GM12891 (cell line): ENCODE measurements at regions not wholly inside any gene's neighbourhood (a gene's known extent, or its start where the extent isn't known, plus 50 kb on each side); places are given as distances from the start of the nearest gene placed in this dataset.

Experiments
- DNase-seq: peaks from one replicate; pipeline ENCODE4 v3.0.0; 2011; ENCODE audit warnings: low spot score; ENCODE audit not compliant: insufficient read length
- FAIRE-seq: peaks from 2 replicates; lab custom pipeline; 2011; peaks lifted over from hg19 to GRCh38; lab: Jason Lieb, UNC
- PAX5 ChIP-seq: IDR thresholded peaks from 2 replicates; pipeline ENCODE4 v1.6.1; 2011; ENCODE audit warnings: low read length, moderate library complexity, mild to moderate bottlenecking; ENCODE audit not compliant: insufficient read depth, severe bottlenecking
- POLR2A ChIP-seq: IDR thresholded peaks from 2 replicates; pipeline ENCODE4 v1.6.1; 2011; ENCODE audit warnings: low read depth, low read length, control low read depth
- POLR2AphosphoS5 ChIP-seq: IDR thresholded peaks from 2 replicates; pipeline ENCODE4 v1.6.1; 2011; ENCODE audit warnings: low read depth, low read length, control low read depth
- POU2F2 ChIP-seq: IDR thresholded peaks from 2 replicates; pipeline ENCODE4 v1.6.1; 2011; ENCODE audit warnings: low read depth, mild to moderate bottlenecking, control low read depth, low read length, moderate library complexity
- SPI1 ChIP-seq: IDR thresholded peaks from 2 replicates; pipeline ENCODE4 v1.6.1; 2011; ENCODE audit warnings: low read depth, low read length, control low read depth
- TAF1 ChIP-seq: IDR thresholded peaks from 2 replicates; pipeline ENCODE4 v1.6.1; 2011; ENCODE audit warnings: low read depth, low read length, control low read depth

- TF ChIP-seq POLR2A (no peak), TAF1 (no peak), SPI1 (peak; percentile 57; the same call in 1 of the 2 replicates), POLR2AphosphoS5 (no peak), POU2F2 (no peak), PAX5 (no peak)
- no peak for DNase-seq
- FAIRE-seq = no peak
These were observed 54.2 kb downstream of the FOXI1 start for GRCh38 chr5:170159947-170160346.

GRCh38 chr5:170161069-170161468, 55.4 kb downstream of the FOXI1 start:
- DNase-seq (no peak), FAIRE-seq (peak; percentile 75)
- TF ChIP-seq SPI1 (peak; percentile 78), PAX5 (no peak), POLR2A (no peak), POLR2AphosphoS5 (no peak), POU2F2 (no peak), TAF1 (no peak)

GRCh38 chr5:170162631-170163321, 57.1 kb downstream of the FOXI1 start:
- FAIRE-seq = no peak

GRCh38 chr5:170164087-170164486, 58.4 kb downstream of the FOXI1 start:
- TF ChIP-seq PAX5 (no peak), POLR2AphosphoS5 (no peak), SPI1 (no peak), TAF1 (no peak), POLR2A (no peak), POU2F2 (no peak)
- no peak for DNase-seq
- no peak for FAIRE-seq

More at GRCh38 chr5:170162631-170163321, 57.1 kb downstream of the FOXI1 start:
- TF ChIP-seq POLR2A = no peak
- TF ChIP-seq PAX5 = no peak
- DNase-seq = no peak

- TF ChIP-seq POLR2A = no peak
- TF ChIP-seq SPI1 = no peak
- no peak for FAIRE-seq
- DNase-seq = no peak
These were observed 59.2 kb downstream of the FOXI1 start for GRCh38 chr5:170164921-170165320.

- TF ChIP-seq POLR2AphosphoS5 = no peak
- no peak for TF ChIP-seq PAX5
- no peak for TF ChIP-seq POLR2A
- no peak for TF ChIP-seq TAF1
- no peak for TF ChIP-seq SPI1
- no peak for TF ChIP-seq POU2F2
- DNase-seq (no peak), FAIRE-seq (no peak)
These were observed 60.4 kb downstream of the FOXI1 start for GRCh38 chr5:170166101-170166500.

GRCh38 chr5:170168002-170168401, 62.3 kb downstream of the FOXI1 start:
- FAIRE-seq (no peak), DNase-seq (no peak)
- no peak for TF ChIP-seq POU2F2

- TF ChIP-seq TAF1 (no peak), PAX5 (no peak), POU2F2 (no peak)
- DNase-seq (no peak), FAIRE-seq (no peak)
These were observed 63.1 kb downstream of the FOXI1 start for GRCh38 chr5:170168797-170169196.

- FAIRE-seq (no peak), DNase-seq (no peak)
- TF ChIP-seq POU2F2 (no peak), POLR2A (no peak), PAX5 (no peak), POLR2AphosphoS5 (no peak), SPI1 (no peak), TAF1 (no peak)
These were observed 62.8 kb upstream of the C5orf58 start for GRCh38 chr5:170169996-170170395.

- TF ChIP-seq TAF1 (no peak), POLR2A (no peak), POLR2AphosphoS5 (no peak), POU2F2 (no peak), SPI1 (no peak), PAX5 (no peak)
- FAIRE-seq = no peak
- no peak for DNase-seq
These were observed 61.0 kb upstream of the C5orf58 start for GRCh38 chr5:170171811-170172210.

GRCh38 chr5:170173227-170173626, 59.6 kb upstream of the C5orf58 start:
- TF ChIP-seq POU2F2 = no peak
- TF ChIP-seq POLR2A = no peak
- no peak for TF ChIP-seq PAX5
- TF ChIP-seq TAF1 = no peak
- no peak for TF ChIP-seq POLR2AphosphoS5
- TF ChIP-seq SPI1 = no peak
- FAIRE-seq = no peak
- no peak for DNase-seq
